OCI-LY1 (cell line): ENCODE measurements at regions not wholly inside any gene's neighbourhood (a gene's known extent, or its start where the extent isn't known, plus 50 kb on each side); places are given as distances from the start of the nearest gene placed in this dataset.

Experiments
- H2AFZ ChIP-seq: fragments of 200-600 bp; sonication (generic), shearing (Covaris generic); 2 replicates; pipeline ENCODE4 v1.6.0; 2014; ENCODE audit warnings: antibody characterized with exemption, mild to moderate bottlenecking, low read length
- H3F3A ChIP-seq: fragments of 200-600 bp; sonication (generic), shearing (Covaris generic); 2 replicates; pipeline ENCODE4 v1.6.0; 2014; ENCODE audit warnings: mild to moderate bottlenecking, antibody characterized with exemption, low read length, moderate library complexity; ENCODE audit not compliant: insufficient read depth
- H3K27ac ChIP-seq: fragments of 200-600 bp; sonication (generic); 2 replicates; pipeline ENCODE4 v1.5.1; 2014; ENCODE audit warnings: low read length, mixed run types, mild to moderate bottlenecking, low read depth; ENCODE audit not compliant: poor library complexity, severe bottlenecking
- H3K27me3 ChIP-seq: fragments of 200-600 bp; sonication (generic); 2 replicates; pipeline ENCODE4 v1.6.0; 2014; ENCODE audit warnings: antibody characterized with exemption, mild to moderate bottlenecking, low read length, moderate library complexity; ENCODE audit not compliant: insufficient read depth
- H3K36me3 ChIP-seq: fragments of 200-600 bp; sonication (generic); 2 replicates; pipeline ENCODE4 v1.6.1; 2014; ENCODE audit warnings: mild to moderate bottlenecking, antibody characterized with exemption, low read length, moderate library complexity, mixed read lengths; ENCODE audit not compliant: insufficient read depth
- H3K4me1 ChIP-seq: fragments of 200-600 bp; sonication (generic); 2 replicates; pipeline ENCODE4 v1.5.1; 2014; ENCODE audit warnings: mild to moderate bottlenecking, low read length, moderate library complexity; ENCODE audit not compliant: insufficient read depth, severe bottlenecking
- H3K4me2 ChIP-seq: fragments of 200-600 bp; sonication (generic), shearing (Covaris generic); 2 replicates; pipeline ENCODE4 v1.6.1; 2014; ENCODE audit warnings: low read length
- H3K4me3 ChIP-seq: fragments of 200-600 bp; sonication (generic); 2 replicates; pipeline ENCODE4 v1.5.1; 2014; ENCODE audit warnings: low read length, low read depth, mild to moderate bottlenecking, mixed read lengths; ENCODE audit not compliant: poor library complexity, severe bottlenecking
- H3K79me2 ChIP-seq: fragments of 200-600 bp; shearing (Covaris generic); 2 replicates; pipeline ENCODE4 v1.6.1; 2016; ENCODE audit warnings: mixed run types, low read length, mixed read lengths; ENCODE audit not compliant: insufficient read depth
- H3K9ac ChIP-seq: fragments of 200-600 bp; sonication (generic), shearing (Covaris generic); 2 replicates; pipeline ENCODE4 v1.6.1; 2014; ENCODE audit warnings: mild to moderate bottlenecking, low read length, mixed read lengths
- H3K9me2 ChIP-seq: fragments of 200-600 bp; sonication (generic), shearing (Covaris generic); 2 replicates; pipeline ENCODE4 v1.6.1; 2014; ENCODE audit warnings: low read depth, mild to moderate bottlenecking, low read length, mixed read lengths
- H3K9me3 ChIP-seq: fragments of 200-600 bp; shearing (Covaris generic); 2 replicates; pipeline ENCODE4 v1.6.1; 2014; ENCODE audit warnings: low read length, mixed read lengths
- H4K20me1 ChIP-seq: fragments of 200-600 bp; sonication (generic), shearing (Covaris generic); 2 replicates; pipeline ENCODE4 v1.6.0; 2016; ENCODE audit warnings: mild to moderate bottlenecking, low read length; ENCODE audit not compliant: insufficient read depth
- CTCF ChIP-seq: fragments of 200-600 bp; sonication (generic), shearing (Covaris generic); IDR thresholded peaks from 2 replicates; pipeline ENCODE4 v1.5.1; 2017; ENCODE audit warnings: mild to moderate bottlenecking, antibody characterized with exemption, low read length, moderate library complexity, mixed read lengths
- EZH2 ChIP-seq: fragments of 200-600 bp; sonication (generic), shearing (Covaris generic); IDR thresholded peaks from 2 replicates; pipeline ENCODE4 v1.8.0; 2017; ENCODE audit warnings: borderline replicate concordance, mixed run types, mild to moderate bottlenecking, antibody characterized with exemption, low read length, moderate library complexity, mixed read lengths

- Histone ChIP-seq H3K9ac (no peak overlapping the region), H4K20me1 (no peaks in the 10 kb centered on the region), H3K4me3 (no peak overlapping the region), H3K4me1 (no peaks in the 10 kb centered on the region), H3F3A (no peaks in the 10 kb centered on the region), H3K4me2 (no peak overlapping the region), H2AFZ (no peak overlapping the region), H3K9me2 (no peaks in the 10 kb centered on the region), H3K9me3 (no peaks in the 10 kb centered on the region), H3K79me2 (no peaks in the 10 kb centered on the region), H3K36me3 (no peaks in the 10 kb centered on the region), H3K27ac (no peak overlapping the region), H3K27me3 (no peaks in the 10 kb centered on the region; the same call in 1 of the 2 replicates)
- no peak for TF ChIP-seq EZH2
- no peak for TF ChIP-seq CTCF
Measured at GRCh38 chr20:48295445-48295903, 510.2 kb upstream of the SULF2 start.

- Histone ChIP-seq H2AFZ (no peak overlapping the region), H3K4me2 (no peak overlapping the region), H3K4me1 (no peaks in the 10 kb centered on the region), H3K9ac (no peak overlapping the region), H3K79me2 (no peaks in the 10 kb centered on the region), H3K27me3 (no peaks in the 10 kb centered on the region; the same call in 1 of the 2 replicates), H3K9me3 (no peaks in the 10 kb centered on the region), H3F3A (no peaks in the 10 kb centered on the region), H4K20me1 (no peaks in the 10 kb centered on the region), H3K9me2 (no peaks in the 10 kb centered on the region), H3K27ac (no peak overlapping the region), H3K36me3 (no peaks in the 10 kb centered on the region), H3K4me3 (no peak overlapping the region)
- TF ChIP-seq EZH2 (no peak), CTCF (no peak)
Measured at GRCh38 chr20:48294942-48295341, 509.7 kb upstream of the SULF2 start.

GRCh38 chr20:48294196-48294595, 508.9 kb upstream of the SULF2 start:
- no peaks in the 10 kb centered on the region for H3K36me3 ChIP-seq
- no peak overlapping the region for H3K27ac ChIP-seq
- no peaks in the 10 kb centered on the region for H3K9me3 ChIP-seq
- H3K9me2 ChIP-seq: no peaks in the 10 kb centered on the region
- H3K79me2 ChIP-seq: no peaks in the 10 kb centered on the region
- H3F3A ChIP-seq: no peaks in the 10 kb centered on the region
- H3K4me1 ChIP-seq: no peaks in the 10 kb centered on the region
- no peaks in the 10 kb centered on the region for H4K20me1 ChIP-seq
- no peak overlapping the region for H3K9ac ChIP-seq
- no peak overlapping the region for H2AFZ ChIP-seq
- TF ChIP-seq CTCF (no peak), EZH2 (no peak)
- H3K4me3 ChIP-seq: no peak overlapping the region
- H3K27me3 ChIP-seq: no peaks in the 10 kb centered on the region; the same call in 1 of the 2 replicates
- H3K4me2 ChIP-seq: no peak overlapping the region
